A673 (cell line): ENCODE measurements at regions not wholly inside any gene's neighbourhood (a gene's known extent, or its start where the extent isn't known, plus 50 kb on each side); places are given as distances from the start of the nearest gene placed in this dataset.

Source experiments
- EZH2 ChIP-seq: fragments of 200-600 bp; sonication (generic); IDR thresholded peaks from 2 replicates; pipeline ENCODE4 v1.6.1; 2017; ENCODE audit warnings: borderline replicate concordance, low read depth, mild to moderate bottlenecking, mixed read lengths, antibody characterized with exemption, low read length; ENCODE audit not compliant: poor library complexity, severe bottlenecking
- TF ChIP-seq, protein P1 (sequence below): fragments of 300-800, 200-600 bp; sonication (generic); conservative IDR thresholded peaks from 2 replicates; pipeline ENCODE4 v1.5.1; 2017; ENCODE audit warnings: low read depth, mild to moderate bottlenecking, antibody characterized with exemption, low read length, moderate library complexity, mixed read lengths

DNA sequence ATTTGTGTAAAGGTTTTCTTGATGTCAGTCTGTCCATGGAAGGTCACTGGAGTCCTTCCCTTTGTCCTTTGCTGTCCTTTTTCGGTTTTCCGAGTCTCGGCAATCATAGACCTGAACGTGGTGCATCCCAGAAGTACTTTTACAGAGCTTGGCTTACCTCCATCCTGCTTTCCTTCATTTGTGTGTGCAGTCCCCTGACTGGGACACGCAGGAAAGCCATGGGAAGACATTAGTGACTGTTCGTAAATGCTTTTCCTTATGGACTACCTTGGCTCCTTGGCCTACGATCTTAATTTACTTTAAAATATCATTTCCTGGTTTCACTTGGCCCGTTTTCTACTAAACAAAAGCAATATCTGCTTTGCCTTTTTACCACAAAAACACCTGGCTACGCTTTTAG lies 328.4 kb upstream of the RARB start:
- TF ChIP-seq, protein P1, sequence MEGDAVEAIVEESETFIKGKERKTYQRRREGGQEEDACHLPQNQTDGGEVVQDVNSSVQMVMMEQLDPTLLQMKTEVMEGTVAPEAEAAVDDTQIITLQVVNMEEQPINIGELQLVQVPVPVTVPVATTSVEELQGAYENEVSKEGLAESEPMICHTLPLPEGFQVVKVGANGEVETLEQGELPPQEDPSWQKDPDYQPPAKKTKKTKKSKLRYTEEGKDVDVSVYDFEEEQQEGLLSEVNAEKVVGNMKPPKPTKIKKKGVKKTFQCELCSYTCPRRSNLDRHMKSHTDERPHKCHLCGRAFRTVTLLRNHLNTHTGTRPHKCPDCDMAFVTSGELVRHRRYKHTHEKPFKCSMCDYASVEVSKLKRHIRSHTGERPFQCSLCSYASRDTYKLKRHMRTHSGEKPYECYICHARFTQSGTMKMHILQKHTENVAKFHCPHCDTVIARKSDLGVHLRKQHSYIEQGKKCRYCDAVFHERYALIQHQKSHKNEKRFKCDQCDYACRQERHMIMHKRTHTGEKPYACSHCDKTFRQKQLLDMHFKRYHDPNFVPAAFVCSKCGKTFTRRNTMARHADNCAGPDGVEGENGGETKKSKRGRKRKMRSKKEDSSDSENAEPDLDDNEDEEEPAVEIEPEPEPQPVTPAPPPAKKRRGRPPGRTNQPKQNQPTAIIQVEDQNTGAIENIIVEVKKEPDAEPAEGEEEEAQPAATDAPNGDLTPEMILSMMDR: no peak
- TF ChIP-seq EZH2: no peak
